ENCODE measurements at regions not wholly inside any gene's neighbourhood (a gene's known extent, or its start where the extent isn't known, plus 50 kb on each side); places are given as distances from the start of the nearest gene placed in this dataset.

GRCh38 chr4:106687026-106687425 is 318.4 kb upstream of the GIMD1 start:
- Histone ChIP-seq H2AFZ (ENCODE audit: low read length) (no peak overlapping the region), H2BK120ac (ENCODE audit: low read depth, low read length, poor library complexity, severe bottlenecking) (no peak overlapping the region), H2BK5ac (ENCODE audit: insufficient read length, low read length) (no peak overlapping the region), H3K14ac (ENCODE audit: insufficient read depth, low read length) (no peak overlapping the region), H3K4me1 (ENCODE audit: insufficient read depth, low read length) (no peaks in the 10 kb centered on the region), H3K4ac (ENCODE audit: low read depth, low read length) (no peak overlapping the region), H3K9me3 (ENCODE audit: control insufficient read depth, low read depth, low read length) (no peaks in the 10 kb centered on the region), H3K23ac (ENCODE audit: insufficient read length, low read depth, low read length) (no peak overlapping the region), H4K20me1 (ENCODE audit: control insufficient read depth, insufficient read depth, insufficient read length) (no peaks in the 10 kb centered on the region), H3K56ac (ENCODE audit: insufficient read length, low read depth, low read length) (no peak overlapping the region), H4K5ac (ENCODE audit: insufficient read length, low read depth, low read length) (no peak overlapping the region), H3K4me2 (ENCODE audit: insufficient read depth, insufficient read length, low read length) (no peak overlapping the region), H3K27ac (ENCODE audit: insufficient read length, low read depth, low read length) (no peak overlapping the region), H3T11ph (ENCODE audit: low read length) (no peak overlapping the region), H4K8ac (replicated peaks; ENCODE audit: insufficient read length, low read depth, low read length) (no peak overlapping the region), H4K91ac (ENCODE audit: insufficient read length, low read depth, low read length) (no peak overlapping the region), H2AK5ac (ENCODE audit: insufficient read length, low read length) (no peak overlapping the region), H3K18ac (ENCODE audit: insufficient read length, low read depth, low read length) (no peak overlapping the region), H3K79me2 (ENCODE audit: insufficient read depth, low read length) (no peaks in the 10 kb centered on the region), H2BK15ac (ENCODE audit: low read depth, low read length) (no peak overlapping the region), H3K9ac (ENCODE audit: extremely low read depth, insufficient read length, low read length) (no peak overlapping the region), H3K79me1 (ENCODE audit: insufficient read depth, low read depth, low read length, poor library complexity, severe bottlenecking) (no peaks in the 10 kb centered on the region), H2BK20ac (ENCODE audit: low read depth, low read length, poor library complexity, severe bottlenecking) (no peak overlapping the region), H3K27me3 (ENCODE audit: insufficient read depth, low read length) (no peaks in the 10 kb centered on the region), H2BK12ac (ENCODE audit: insufficient read length, low read depth, low read length) (no peak overlapping the region), H3K23me2 (ENCODE audit: insufficient read length, low read depth, low read length, poor library complexity, severe bottlenecking) (no peaks in the 10 kb centered on the region)
- H3K36me3 Mint-ChIP-seq (ENCODE audit: insufficient read depth in 1 of 3, low read depth in 3 of 3): peaks cover 0 to 8% (median 1%) of the 10 kb centered on the region in 3 experiments; a peak in 2 of 7 replicates
- no peak for DNase-seq
- H3K27me3 Mint-ChIP-seq (ENCODE audit: low read depth): no peaks in the 10 kb centered on the region
- TF ChIP-seq CTCF (conservative IDR thresholded peaks at IDR 0.05): no peak
- peaks cover 5 to 7% of the 10 kb centered on the region in 2 experiments for H3K4me1 Mint-ChIP-seq
- H3K4me3 Mint-ChIP-seq: no peak overlapping the region
- H3K27ac Mint-ChIP-seq: no peak overlapping the region
- H3K9me3 Mint-ChIP-seq: peaks cover 4% of the 10 kb centered on the region in 2 experiments; a peak in 3 of 5 replicates

Measured in H9 (cell line).